ENCODE measurements at regions not wholly inside any gene's neighbourhood (a gene's known extent, or its start where the extent isn't known, plus 50 kb on each side); places are given as distances from the start of the nearest gene placed in this dataset.

GRCh38 chr1:67942274-67942673, 108.2 kb downstream of the DIRAS3 start:
- TF ChIP-seq, protein P1, sequence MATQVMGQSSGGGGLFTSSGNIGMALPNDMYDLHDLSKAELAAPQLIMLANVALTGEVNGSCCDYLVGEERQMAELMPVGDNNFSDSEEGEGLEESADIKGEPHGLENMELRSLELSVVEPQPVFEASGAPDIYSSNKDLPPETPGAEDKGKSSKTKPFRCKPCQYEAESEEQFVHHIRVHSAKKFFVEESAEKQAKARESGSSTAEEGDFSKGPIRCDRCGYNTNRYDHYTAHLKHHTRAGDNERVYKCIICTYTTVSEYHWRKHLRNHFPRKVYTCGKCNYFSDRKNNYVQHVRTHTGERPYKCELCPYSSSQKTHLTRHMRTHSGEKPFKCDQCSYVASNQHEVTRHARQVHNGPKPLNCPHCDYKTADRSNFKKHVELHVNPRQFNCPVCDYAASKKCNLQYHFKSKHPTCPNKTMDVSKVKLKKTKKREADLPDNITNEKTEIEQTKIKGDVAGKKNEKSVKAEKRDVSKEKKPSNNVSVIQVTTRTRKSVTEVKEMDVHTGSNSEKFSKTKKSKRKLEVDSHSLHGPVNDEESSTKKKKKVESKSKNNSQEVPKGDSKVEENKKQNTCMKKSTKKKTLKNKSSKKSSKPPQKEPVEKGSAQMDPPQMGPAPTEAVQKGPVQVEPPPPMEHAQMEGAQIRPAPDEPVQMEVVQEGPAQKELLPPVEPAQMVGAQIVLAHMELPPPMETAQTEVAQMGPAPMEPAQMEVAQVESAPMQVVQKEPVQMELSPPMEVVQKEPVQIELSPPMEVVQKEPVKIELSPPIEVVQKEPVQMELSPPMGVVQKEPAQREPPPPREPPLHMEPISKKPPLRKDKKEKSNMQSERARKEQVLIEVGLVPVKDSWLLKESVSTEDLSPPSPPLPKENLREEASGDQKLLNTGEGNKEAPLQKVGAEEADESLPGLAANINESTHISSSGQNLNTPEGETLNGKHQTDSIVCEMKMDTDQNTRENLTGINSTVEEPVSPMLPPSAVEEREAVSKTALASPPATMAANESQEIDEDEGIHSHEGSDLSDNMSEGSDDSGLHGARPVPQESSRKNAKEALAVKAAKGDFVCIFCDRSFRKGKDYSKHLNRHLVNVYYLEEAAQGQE (IDR thresholded peaks at IDR 0.05; ENCODE audit: insufficient replicate concordance, low read depth), result no peak
- TF ChIP-seq, protein P2, sequence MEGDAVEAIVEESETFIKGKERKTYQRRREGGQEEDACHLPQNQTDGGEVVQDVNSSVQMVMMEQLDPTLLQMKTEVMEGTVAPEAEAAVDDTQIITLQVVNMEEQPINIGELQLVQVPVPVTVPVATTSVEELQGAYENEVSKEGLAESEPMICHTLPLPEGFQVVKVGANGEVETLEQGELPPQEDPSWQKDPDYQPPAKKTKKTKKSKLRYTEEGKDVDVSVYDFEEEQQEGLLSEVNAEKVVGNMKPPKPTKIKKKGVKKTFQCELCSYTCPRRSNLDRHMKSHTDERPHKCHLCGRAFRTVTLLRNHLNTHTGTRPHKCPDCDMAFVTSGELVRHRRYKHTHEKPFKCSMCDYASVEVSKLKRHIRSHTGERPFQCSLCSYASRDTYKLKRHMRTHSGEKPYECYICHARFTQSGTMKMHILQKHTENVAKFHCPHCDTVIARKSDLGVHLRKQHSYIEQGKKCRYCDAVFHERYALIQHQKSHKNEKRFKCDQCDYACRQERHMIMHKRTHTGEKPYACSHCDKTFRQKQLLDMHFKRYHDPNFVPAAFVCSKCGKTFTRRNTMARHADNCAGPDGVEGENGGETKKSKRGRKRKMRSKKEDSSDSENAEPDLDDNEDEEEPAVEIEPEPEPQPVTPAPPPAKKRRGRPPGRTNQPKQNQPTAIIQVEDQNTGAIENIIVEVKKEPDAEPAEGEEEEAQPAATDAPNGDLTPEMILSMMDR (IDR thresholded peaks at IDR 0.05; ENCODE audit: insufficient read depth, low read length), result no peak
- TF ChIP-seq GABPA (IDR thresholded peaks at IDR 0.05; ENCODE audit: low read depth) (no peak), POLR2AphosphoS5 (IDR thresholded peaks at IDR 0.05; ENCODE audit: low read depth) (no peak)
